ENCODE measurements at regions not wholly inside any gene's neighbourhood (a gene's known extent, or its start where the extent isn't known, plus 50 kb on each side); places are given as distances from the start of the nearest gene placed in this dataset.

DNA sequence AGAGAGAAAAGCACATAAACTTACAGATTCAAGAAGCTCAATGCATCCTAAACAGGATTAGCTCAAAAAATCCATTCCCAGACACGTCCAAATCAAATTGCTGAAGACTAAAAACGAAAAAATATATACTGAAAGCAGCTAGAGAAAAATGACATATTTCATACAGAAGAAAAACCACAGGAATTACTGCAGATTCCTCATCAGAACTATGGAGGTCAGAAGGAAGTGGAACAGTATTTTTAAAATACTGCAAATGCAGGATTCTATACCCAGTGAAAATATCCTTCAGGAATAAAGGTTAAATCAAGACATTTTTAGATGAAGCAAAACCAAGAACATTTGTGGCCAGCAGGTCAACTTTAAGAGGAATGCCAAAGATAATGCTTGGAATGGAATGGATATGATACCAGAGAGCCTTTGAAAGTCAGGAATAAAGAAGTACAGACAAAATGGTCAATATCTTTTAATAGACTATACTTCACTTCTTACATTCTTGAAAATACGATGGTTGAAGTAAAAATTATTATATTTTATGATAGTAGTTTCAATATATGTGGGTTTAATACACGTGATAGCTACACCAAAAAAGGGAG, 352.9 kb downstream of the CTTN start:
- DNase-seq, result no peak

DNA sequence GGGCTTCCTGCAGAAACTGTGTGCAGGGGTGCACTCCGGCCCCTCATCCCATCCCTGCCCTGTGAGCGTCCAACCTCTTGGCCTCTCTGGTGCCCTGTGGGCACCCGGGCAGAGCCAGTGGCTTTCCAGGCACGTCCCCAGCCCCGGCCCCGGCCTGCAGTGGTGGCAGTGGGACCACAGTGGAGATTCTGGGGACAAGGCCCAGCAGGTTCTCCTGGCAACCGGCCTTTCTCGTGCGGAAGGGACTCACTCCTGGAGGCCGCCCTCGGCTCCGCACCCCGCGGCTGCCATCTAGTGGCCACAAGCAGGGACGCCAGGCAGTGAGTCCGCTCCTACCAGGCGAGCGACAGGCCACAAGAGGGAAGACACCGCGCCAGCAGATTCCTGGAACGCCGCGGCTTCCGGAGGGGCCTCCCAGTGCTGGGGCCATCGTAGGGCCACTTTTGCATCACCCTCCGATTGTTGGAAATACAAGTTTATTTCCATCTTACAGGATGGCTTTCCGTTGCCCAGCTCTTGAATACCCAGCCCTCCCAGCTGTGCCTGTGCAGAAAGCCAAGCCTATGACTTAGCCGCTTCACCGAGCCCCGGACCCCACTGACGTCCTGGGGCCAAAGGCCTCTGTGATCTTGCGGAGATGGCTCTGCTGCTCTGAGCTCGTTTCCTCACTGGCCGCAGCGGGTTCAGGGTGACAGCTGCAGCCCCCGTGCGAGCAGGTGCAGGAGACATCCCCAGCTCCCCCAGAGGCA, 357.3 kb downstream of the CTTN start:
- DNase-seq, result peak; percentile 33

DNA sequence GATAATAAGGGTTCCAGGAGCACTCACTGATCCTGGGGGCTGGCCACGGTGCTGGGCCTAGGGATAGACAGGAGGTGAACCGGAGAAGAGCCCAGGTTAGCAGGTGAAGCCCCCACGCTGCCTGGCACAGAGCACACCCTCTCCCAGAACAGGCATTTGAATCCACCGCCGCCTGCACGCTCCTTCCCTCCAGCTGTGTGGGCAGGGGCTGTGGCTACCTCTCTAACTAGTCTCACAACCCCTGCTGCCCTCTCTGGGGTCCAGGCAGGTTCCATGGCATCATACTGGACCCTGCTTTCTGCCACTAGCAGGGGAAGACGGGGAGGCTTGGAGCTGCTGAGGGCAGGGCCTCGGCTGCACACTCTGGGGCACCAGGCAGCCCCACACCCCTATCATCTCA, 358.0 kb downstream of the CTTN start:
- DNase-seq, result no peak

DNA sequence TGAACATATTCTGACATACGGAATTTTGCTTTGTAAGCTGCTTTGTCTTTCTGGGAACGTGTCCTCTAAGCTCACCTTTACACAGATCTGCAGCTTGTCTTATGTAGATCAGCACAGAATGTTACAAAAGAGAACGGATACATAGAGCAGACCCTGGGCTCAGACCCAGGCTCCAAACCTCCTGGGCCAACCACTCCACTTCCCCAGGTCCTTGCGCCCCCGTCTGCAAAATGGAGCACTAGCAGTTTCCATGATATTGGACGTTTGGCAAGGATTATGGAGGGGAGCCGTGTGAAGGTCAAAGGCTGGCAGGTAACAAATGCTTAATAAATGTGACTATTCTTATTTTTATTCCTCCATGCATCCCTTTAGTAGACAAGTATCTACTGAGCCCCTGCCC, 358.4 kb downstream of the CTTN start:
- DNase-seq, result no peak

DNA sequence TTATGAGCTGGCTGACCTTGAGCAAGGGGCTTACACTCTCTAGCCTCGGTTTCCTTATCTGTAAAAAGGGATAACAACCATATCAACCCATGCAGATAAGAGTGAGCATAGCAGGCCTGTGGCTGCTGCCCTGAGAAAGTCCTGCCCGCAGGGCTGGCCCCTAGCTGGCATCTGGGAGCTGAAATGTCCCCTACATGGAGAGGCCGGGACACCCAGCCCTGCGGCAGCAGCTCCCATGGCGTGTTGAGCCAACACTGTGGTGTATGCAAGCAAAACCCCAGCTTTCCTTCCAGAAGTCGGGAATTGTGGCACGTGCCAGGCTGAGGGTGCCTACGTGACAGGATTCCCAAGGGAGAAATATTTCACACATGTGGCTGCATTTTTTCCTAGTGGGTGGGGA, 358.9 kb downstream of the CTTN start:
- DNase-seq, result no peak

DNA sequence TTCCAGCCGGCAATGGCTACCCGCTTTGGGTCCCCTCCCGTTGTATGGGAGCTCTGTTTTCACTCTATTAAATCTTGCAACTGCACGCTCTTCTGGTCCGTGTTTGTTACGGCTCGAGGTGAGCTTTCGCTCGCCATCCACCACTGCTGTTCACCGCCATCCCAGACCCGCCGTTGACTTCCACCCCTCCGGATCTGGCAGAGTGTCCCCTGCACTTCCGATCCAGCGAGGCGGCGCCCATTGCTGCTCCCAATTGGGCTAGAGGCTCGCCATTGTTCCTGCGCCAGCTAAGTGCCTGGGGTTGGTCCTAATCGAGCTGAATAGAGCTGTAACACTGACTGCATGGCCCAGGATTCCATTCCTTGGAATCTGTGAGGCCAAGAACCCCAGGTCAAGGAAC, 359.9 kb downstream of the CTTN start:
- no peak for DNase-seq

DNA sequence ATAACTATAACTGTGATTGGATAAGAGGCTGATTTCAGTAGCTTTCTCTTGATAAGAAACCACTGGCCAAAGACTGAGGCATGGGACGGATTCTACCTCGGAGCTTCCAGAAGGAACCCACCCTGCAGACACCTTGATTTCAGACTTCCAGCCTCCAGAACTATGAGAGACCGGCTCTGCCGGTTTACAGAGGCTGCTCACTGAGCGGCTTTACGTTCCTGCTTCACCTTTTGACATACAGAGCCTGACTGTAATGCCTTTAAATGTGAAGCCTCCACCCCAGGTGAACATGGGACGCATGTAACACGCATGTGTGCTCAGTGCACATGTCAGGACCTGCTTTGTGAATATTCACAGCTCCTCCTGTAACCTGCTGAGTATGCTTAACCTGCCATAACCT, 361.5 kb downstream of the CTTN start:
- no peak for DNase-seq

DNA sequence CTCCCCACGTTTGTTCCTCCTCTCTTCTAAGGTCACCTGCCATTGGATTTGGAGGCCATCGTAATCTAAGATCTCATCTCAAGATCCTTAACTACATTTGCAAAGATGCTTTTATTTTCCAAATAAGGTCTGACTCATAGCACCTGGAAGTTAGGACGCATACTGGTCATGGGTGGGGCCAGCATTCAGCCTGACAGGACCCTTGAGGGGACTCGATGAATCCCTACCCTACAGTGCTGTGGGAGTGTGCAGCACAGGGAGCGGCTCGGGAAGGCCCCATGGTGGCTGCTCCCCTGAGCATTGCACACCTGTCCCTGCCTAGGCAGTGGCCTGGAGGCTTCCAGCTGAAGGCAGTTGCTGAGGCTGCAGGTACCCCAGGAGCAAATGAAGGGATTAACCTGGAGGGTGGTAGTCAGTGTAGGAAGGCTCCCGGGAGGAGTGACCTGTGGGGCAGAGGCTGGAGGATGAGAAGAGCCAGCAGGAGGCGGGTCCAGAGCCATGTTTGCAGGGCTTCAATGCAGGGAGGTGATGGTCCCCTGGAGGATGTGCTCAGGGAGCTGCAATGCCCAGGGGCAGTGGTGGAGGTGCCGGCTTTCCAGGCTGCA, 362.2 kb downstream of the CTTN start:
- DNase-seq, result no peak

DNA sequence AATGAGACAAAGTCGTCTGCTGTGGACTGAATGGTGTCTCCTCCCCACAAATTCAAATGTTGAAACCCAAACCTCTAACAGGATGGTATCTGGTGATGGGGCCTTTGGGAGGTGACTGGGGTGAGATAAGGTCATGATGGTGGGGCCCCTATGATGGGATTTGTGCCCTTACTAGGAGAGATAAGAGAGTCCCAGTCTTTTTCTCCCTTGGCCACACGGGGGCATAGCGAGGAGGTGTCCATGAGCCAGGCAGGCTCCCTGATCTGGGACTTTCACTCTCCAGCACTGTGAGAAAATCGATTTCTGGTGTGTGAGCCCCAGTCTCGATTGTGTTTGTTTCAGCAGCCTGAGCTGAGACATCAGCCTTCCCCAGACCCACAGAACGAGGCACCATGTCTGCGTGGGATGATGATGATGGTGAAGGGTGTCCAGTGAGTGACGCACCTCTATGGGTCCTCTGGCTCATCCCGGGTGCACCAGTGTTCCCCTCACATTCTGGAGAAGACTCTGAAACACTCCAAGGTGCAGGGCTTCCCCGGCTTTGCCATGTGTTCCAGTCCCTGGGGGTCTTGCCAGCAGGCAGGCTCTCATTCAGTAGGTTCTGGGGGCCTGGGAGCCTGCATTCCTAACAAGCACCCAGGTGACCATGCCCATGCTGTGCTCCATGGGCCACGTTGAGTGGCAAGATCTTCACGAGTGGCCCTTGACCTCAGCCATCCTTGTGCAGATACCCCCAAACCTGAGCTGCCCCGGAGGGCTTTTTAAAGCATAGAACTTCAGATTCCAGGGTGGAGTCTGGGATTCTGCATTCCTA, 363.0 kb downstream of the CTTN start:
- DNase-seq, result no peak

DNA sequence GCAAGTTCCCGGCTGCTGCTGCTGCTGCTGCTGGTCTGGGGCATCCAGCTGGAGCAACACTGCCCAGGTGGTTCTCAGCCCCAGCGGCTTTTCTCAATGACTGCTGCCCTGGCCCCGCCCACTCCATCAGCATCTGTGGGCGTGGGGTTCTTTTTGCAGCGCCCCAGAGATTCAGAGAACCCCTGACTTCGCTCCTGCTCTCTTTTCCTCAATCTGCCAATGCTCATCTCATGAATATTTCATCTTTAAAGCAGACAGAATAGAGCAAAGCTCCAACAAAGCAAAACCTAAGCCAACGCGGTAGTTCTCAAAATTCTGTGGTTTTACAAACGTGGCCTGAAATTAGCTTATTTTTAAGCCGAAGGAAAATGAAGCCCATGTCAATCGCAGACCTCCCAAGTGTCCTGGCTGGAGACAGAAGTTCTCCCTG, 363.6 kb downstream of the CTTN start:
- DNase-seq, result no peak

DNA sequence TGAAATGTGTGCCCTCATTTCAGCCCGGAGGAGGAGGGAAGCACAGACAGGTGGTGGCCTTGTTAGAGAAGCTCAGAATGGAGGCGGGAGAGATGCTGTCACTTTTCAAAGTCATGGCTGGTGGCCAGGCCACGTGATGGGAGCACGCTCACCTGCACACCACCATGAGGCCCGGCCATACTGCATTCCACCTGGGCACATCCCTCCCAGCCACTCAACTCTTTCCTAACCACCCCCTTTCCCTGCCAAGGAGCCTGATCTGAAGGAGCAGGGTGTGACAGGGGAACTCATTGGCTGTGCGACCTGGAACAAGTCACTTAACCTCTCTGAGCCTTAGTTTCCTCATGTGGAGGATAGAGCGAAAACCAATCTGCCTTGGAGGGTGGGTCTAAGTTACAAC, 364.5 kb downstream of the CTTN start:
- DNase-seq, result no peak

DNA sequence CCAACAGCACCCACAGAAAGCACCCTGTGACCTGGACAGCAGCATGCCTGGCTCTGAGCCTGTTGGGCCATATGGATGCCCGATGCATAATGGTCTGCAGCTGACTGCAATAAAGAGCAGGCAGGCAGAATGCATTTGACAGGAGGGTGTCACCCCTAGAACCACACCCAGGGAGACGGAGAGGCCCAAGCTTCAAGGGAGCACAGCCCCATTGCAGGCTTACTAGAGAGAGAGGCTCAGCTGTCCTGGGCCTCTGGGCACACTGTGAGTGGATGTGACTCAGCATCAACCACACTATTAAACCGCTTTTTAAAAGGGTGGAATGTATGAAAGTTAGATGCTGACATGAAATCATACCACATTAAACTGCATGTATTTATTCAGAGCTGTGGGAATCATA, 365.3 kb downstream of the CTTN start:
- no peak for DNase-seq

DNA sequence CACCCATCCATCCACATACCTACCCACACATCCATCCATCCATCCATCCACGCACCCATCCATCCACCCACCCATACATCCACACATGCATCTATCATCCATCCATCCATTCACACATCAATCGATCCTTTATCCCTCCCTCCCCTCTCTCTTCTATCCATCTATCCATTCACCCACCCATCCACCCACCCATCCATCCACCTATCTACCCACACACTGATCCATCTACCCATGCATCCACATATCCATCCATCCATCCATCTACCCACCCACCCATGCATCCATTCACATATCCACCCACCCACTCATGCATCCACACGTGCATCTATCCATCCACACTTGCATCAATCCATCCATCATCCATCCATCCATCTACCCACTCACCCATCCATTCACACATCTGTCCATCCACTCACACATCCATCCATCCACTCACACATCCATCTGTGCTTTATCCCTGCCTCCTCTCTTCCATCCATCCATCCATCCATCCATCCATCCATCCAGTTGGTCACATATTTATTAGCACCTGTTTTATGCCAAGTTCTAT, 366.1 kb downstream of the CTTN start:
- no peak for DNase-seq

DNA sequence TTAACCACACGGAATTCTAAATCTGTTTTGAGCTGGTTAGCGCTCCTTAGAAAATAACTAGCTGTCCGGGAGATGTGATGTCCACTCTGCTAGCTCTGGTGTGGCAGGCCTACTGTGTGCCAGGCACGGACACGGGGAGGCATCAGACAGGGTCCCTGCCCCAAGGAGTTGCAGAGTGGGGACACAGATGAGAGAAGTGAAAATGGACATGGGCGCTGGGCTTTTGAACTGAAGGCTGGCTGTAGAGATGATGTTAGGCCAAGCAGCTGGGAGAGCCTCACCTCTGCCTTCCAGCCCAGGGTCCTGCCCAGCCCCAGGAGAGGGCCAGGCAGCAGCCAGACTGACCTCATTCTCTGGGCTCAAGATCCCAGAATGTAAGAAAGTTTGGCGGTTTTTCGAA, 368.6 kb downstream of the CTTN start:
- DNase-seq, result no peak

DNA sequence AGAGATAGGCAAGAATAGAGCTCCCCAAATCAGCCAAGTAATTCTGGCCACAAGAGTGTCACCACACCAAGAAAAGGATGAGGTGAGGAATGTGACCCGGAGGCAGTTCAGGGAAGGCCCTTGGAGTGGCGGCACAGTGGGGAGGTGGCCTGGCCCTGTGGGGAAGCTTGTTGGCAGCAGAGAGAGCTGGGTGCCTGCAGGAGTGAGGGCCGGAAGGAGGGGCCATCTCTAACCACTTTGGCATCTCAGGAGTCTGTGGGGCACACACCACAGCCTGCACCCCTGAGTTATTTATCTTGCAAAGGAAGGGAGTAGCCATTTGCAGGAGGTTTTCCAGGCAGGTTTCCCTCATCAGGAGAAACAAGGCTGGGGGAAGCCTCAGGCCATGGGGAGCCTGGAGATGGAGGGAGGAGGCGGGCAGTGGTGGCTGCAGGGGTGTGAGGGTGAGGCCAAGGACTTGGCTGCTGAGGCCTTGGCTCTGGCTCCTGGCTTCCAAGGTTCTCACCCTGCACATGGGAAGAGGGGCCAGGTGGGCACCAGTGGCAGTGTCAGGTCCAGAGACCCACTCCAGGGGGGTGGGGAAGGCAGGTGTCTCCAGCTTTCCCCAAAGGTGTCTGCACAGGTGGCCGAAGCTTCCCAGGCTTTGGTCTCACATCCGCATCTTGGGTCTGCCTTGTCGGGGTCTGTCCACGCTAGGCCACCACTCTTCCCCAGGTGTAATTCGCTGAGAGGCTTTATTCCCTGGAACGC, 370.2 kb downstream of the CTTN start:
- no peak for DNase-seq

DNA sequence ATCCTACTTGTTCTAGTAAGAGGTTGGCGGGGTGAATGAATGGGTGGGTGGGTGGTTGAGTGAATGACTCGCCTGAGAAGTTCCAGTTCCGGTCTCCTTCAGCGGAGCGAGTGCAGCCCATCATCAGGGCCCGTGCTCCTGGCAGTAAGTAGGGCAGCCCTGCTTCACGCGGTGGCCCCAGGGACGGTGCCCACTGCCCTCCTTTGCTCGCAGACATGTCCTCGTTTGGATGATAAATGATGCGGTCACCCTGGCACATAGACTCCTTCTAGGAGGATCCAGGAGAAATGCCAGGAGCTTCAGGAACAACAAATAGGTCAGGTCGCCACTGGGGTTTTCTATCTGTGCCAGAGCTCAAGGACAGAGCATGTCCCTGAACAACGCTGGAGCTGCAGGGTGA, 370.8 kb downstream of the CTTN start:
- no peak for DNase-seq

DNA sequence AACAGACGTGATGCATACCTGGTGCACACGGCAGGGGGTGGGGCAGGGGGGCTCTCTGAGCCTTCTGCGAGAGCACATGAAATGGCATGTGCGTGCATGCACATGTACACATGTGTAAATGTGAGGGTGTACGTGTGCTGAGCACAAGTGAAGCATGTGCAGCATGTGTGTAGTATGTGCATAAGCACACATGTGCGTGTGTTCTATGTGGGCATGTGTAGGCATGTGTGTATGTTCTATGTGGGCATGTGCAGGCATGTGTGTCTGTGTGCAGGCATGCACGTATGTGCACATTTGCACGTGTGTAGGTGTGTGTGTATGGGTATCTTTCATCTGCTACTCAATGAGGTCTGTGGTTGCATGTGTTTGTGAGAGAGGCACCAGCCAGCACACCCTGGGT, 371.2 kb downstream of the CTTN start:
- no peak for DNase-seq

DNA sequence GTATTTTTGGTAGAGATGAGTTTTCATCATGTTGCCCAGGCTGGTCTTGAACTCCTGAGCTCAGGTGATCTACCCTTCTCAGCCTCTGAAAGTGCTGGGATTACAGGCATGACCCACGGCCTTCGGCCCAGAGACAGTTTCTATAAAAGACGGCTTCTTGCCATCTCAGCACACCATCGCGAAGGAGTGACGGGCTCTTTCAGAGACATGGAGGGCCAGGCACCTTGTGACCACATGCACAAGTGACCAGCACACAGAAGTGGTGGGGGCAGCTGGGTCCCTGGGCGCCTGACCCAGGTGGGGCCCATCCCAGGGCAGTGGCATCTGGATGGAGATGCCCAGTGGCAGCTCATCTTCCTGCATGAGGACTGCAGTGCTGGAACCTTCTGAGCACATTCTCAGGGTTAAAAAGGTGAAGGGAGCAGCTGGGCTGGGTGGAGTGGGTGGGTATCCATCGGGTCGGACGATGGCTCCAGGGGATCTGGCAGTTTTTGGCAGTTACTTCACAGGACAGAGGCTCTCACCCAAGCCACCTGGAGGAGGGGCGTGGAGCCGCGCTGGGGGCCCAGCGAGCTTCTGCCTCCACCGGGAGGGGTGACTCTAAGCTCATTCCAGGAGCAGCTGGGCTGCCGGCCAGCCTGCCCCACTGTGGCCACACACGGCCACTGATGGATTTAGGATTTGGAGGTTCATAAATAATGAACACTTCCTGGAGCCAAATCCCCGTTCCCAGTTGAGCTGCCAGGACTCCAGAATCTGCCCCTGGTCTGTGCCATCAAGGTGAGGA, 373.0 kb downstream of the CTTN start:
- DNase-seq, result no peak

DNA sequence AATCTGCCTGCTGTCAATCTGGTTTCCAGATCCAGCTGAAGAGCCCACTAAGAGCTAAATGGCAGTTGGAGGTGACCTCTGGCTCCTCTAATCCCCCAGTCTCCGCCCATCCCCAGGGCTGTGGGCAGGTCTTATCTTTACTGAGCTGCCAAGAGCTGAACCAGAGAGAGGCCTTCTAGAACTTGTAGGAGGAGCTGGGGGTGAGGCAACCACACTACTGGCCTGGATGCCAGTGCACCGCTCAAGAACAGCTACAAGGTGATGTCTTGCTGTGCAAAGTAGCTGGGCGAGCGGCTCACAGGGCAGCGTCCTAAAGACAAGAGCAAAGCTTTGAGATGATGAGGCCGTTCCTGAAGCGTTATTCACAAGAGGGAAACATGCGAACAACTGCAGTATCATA, 374.6 kb downstream of the CTTN start:
- no peak for DNase-seq

DNA sequence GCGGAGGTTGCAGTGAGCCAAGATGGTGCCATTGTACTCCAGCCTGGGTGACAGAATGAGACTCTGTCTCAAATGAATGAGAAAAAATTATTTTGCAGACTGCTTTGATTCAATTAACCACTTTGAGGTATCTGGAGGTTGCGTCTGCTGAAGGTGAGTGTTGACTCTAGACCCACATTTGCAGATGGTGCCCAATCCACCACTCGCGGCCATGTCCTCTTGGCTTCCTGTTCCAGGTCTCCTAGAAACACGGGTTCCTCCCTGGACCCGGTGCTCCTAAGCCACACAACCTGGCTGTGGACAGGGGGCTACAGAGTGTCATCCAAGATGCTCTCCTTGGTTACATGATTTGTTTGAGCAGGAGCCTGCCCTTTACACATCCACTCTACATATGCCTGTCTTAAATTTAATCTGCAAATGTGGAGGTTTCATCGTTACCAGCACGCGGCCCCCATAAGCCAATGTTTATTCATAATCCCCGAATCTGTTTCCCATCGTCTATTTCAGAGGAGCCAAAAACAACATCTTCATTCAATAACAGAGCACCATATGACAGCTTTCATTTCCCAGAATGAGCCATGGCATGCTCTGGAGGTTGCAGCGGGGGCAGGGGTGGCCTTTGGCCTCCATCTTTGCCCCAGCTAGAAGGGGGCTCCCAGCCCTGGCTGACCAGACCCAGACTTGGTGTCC, 377.2 kb downstream of the CTTN start:
- no peak for DNase-seq

DNA sequence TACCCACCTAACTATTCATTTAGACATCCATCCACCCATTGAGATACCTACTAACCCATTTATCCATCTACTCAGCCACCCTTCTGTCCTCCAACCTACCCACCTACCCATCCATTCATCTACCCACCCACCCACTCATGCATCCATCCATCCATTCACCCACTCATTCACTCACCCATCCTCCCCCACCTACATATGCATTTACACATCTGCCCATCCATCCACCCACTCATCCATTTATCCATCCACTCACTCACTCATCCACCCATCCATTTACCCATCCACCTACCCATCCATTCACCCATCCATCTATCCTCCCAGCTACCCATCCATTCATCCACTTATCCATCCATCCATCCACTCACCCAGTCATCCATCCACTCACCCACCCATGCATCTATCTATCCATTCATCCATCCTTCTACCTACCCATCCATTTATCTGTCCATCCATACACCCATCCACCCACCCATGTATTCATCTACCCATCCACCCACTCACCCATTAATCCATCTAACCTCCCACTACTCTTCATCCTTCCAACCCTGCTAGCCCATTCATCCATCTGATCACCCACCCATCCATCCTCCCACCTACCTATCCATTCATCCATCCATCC, 378.7 kb downstream of the CTTN start:
- DNase-seq, result no peak

Measured in NCI-H226 (cell line).